ENCODE measurements at regions not wholly inside any gene's neighbourhood (a gene's known extent, or its start where the extent isn't known, plus 50 kb on each side); places are given as distances from the start of the nearest gene placed in this dataset.

- Histone ChIP-seq H3K9me3 (ENCODE audit: control insufficient read depth, insufficient read depth, low read length) (no peaks in the 10 kb centered on the region), H3K36me3 (ENCODE audit: insufficient read depth, low read length) (no peaks in the 10 kb centered on the region), H3K4me1 (ENCODE audit: insufficient read depth, low read length) (peaks cover 14% of the 10 kb centered on the region; the same call in 1 of the 2 replicates), H3K9ac (ENCODE audit: low read depth, low read length) (no peak overlapping the region)
These were observed 555.2 kb downstream of the OMA1 start for GRCh38 chr1:57991289-57991688.

GRCh38 chr1:57989877-57990276 lies 556.6 kb downstream of the OMA1 start:
- Histone ChIP-seq H3K9ac (ENCODE audit: low read depth, low read length) (no peak overlapping the region), H3K4me1 (ENCODE audit: insufficient read depth, low read length) (peaks cover 14% of the 10 kb centered on the region; the same call in 1 of the 2 replicates), H3K9me3 (ENCODE audit: control insufficient read depth, insufficient read depth, low read length) (no peaks in the 10 kb centered on the region), H3K36me3 (ENCODE audit: insufficient read depth, low read length) (no peaks in the 10 kb centered on the region)

- H3K36me3 ChIP-seq (ENCODE audit: insufficient read depth, low read length): no peaks in the 10 kb centered on the region
- no peaks in the 10 kb centered on the region for H3K9me3 ChIP-seq (ENCODE audit: control insufficient read depth, insufficient read depth, low read length)
- no peak overlapping the region for H3K9ac ChIP-seq (ENCODE audit: low read depth, low read length)
- H3K4me1 ChIP-seq (ENCODE audit: insufficient read depth, low read length): peaks cover 26% of the 10 kb centered on the region
These were observed 559.0 kb downstream of the OMA1 start for GRCh38 chr1:57987523-57987922.

- Histone ChIP-seq H3K36me3 (ENCODE audit: insufficient read depth, low read length) (no peaks in the 10 kb centered on the region), H3K4me1 (ENCODE audit: insufficient read depth, low read length) (peaks cover 26% of the 10 kb centered on the region), H3K9ac (ENCODE audit: low read depth, low read length) (no peak overlapping the region), H3K9me3 (ENCODE audit: control insufficient read depth, insufficient read depth, low read length) (no peaks in the 10 kb centered on the region)
These were observed 560.1 kb downstream of the OMA1 start for GRCh38 chr1:57986432-57986831.

- H3K4me1 ChIP-seq (ENCODE audit: insufficient read depth, low read length): peaks cover 26% of the 10 kb centered on the region
- H3K36me3 ChIP-seq (ENCODE audit: insufficient read depth, low read length): no peaks in the 10 kb centered on the region
- no peak overlapping the region for H3K9ac ChIP-seq (ENCODE audit: low read depth, low read length)
- no peaks in the 10 kb centered on the region for H3K9me3 ChIP-seq (ENCODE audit: control insufficient read depth, insufficient read depth, low read length)
These were observed 560.4 kb upstream of the DAB1 start for GRCh38 chr1:57984277-57984676.

- H3K9ac ChIP-seq (ENCODE audit: low read depth, low read length): no peak overlapping the region
- no peaks in the 10 kb centered on the region for H3K9me3 ChIP-seq (ENCODE audit: control insufficient read depth, insufficient read depth, low read length)
- peaks cover 24% of the 10 kb centered on the region for H3K4me1 ChIP-seq (ENCODE audit: insufficient read depth, low read length)
- no peaks in the 10 kb centered on the region for H3K36me3 ChIP-seq (ENCODE audit: insufficient read depth, low read length)
These were observed 559.6 kb upstream of the DAB1 start for GRCh38 chr1:57983441-57983840.

GRCh38 chr1:57982852-57983251 lies 559.0 kb upstream of the DAB1 start:
- H3K36me3 ChIP-seq (ENCODE audit: insufficient read depth, low read length): no peaks in the 10 kb centered on the region
- no peak overlapping the region for H3K9ac ChIP-seq (ENCODE audit: low read depth, low read length)
- H3K9me3 ChIP-seq (ENCODE audit: control insufficient read depth, insufficient read depth, low read length): no peaks in the 10 kb centered on the region

GRCh38 chr1:57976216-57976615 lies 552.4 kb upstream of the DAB1 start:
- H3K36me3 ChIP-seq (ENCODE audit: insufficient read depth, low read length): no peaks in the 10 kb centered on the region
- peaks cover 7% of the 10 kb centered on the region; the same call in 1 of the 2 replicates for H3K9me3 ChIP-seq (ENCODE audit: control insufficient read depth, insufficient read depth, low read length)
- no peaks in the 10 kb centered on the region for H3K4me1 ChIP-seq (ENCODE audit: insufficient read depth, low read length)
- H3K9ac ChIP-seq (ENCODE audit: low read depth, low read length): no peak overlapping the region

More at GRCh38 chr1:57982852-57983251, 559.0 kb upstream of the DAB1 start:
- peaks cover 20% of the 10 kb centered on the region for H3K4me1 ChIP-seq (ENCODE audit: insufficient read depth, low read length)

- H3K9ac ChIP-seq (ENCODE audit: low read depth, low read length): no peak overlapping the region
- peaks cover 13% of the 10 kb centered on the region; the same call in 1 of the 2 replicates for H3K4me1 ChIP-seq (ENCODE audit: insufficient read depth, low read length)
- no peaks in the 10 kb centered on the region for H3K9me3 ChIP-seq (ENCODE audit: control insufficient read depth, insufficient read depth, low read length)
- no peaks in the 10 kb centered on the region for H3K36me3 ChIP-seq (ENCODE audit: insufficient read depth, low read length)
These were observed 544.5 kb upstream of the DAB1 start for GRCh38 chr1:57968321-57968720.

GRCh38 chr1:57966751-57967406 lies 543.0 kb upstream of the DAB1 start:
- H3K9ac ChIP-seq (ENCODE audit: low read depth, low read length): no peak overlapping the region
- no peaks in the 10 kb centered on the region for H3K36me3 ChIP-seq (ENCODE audit: insufficient read depth, low read length)
- no peaks in the 10 kb centered on the region for H3K9me3 ChIP-seq (ENCODE audit: control insufficient read depth, insufficient read depth, low read length)
- peaks cover 13% of the 10 kb centered on the region; the same call in 1 of the 2 replicates for H3K4me1 ChIP-seq (ENCODE audit: insufficient read depth, low read length)

- no peaks in the 10 kb centered on the region for H3K36me3 ChIP-seq (ENCODE audit: insufficient read depth, low read length)
- no peak overlapping the region for H3K9ac ChIP-seq (ENCODE audit: low read depth, low read length)
- peaks cover 13% of the 10 kb centered on the region; the same call in 1 of the 2 replicates for H3K4me1 ChIP-seq (ENCODE audit: insufficient read depth, low read length)
- no peaks in the 10 kb centered on the region for H3K9me3 ChIP-seq (ENCODE audit: control insufficient read depth, insufficient read depth, low read length)
These were observed 542.5 kb upstream of the DAB1 start for GRCh38 chr1:57966340-57966739.

GRCh38 chr1:57963581-57963980 lies 539.7 kb upstream of the DAB1 start:
- H3K36me3 ChIP-seq (ENCODE audit: insufficient read depth, low read length): no peaks in the 10 kb centered on the region
- H3K9me3 ChIP-seq (ENCODE audit: control insufficient read depth, insufficient read depth, low read length): no peaks in the 10 kb centered on the region
- 0 out of 2 replicates have a peak, but pooled peaks cover 6% of the 10 kb centered on the region for H3K4me1 ChIP-seq (ENCODE audit: insufficient read depth, low read length)
- H3K9ac ChIP-seq (ENCODE audit: low read depth, low read length): no peak overlapping the region

- H3K9me3 ChIP-seq (ENCODE audit: control insufficient read depth, insufficient read depth, low read length): no peaks in the 10 kb centered on the region
- H3K9ac ChIP-seq (ENCODE audit: low read depth, low read length): no peak overlapping the region
- H3K36me3 ChIP-seq (ENCODE audit: insufficient read depth, low read length): no peaks in the 10 kb centered on the region
- H3K4me1 ChIP-seq (ENCODE audit: insufficient read depth, low read length): no peaks in the 10 kb centered on the region
These were observed 535.8 kb upstream of the DAB1 start for GRCh38 chr1:57959531-57960241.

- no peaks in the 10 kb centered on the region for H3K4me1 ChIP-seq (ENCODE audit: insufficient read depth, low read length)
- H3K36me3 ChIP-seq (ENCODE audit: insufficient read depth, low read length): no peaks in the 10 kb centered on the region
- no peak overlapping the region for H3K9ac ChIP-seq (ENCODE audit: low read depth, low read length)
- no peaks in the 10 kb centered on the region for H3K9me3 ChIP-seq (ENCODE audit: control insufficient read depth, insufficient read depth, low read length)
These were observed 533.7 kb upstream of the DAB1 start for GRCh38 chr1:57957576-57957975.

- H3K9me3 ChIP-seq (ENCODE audit: control insufficient read depth, insufficient read depth, low read length): no peaks in the 10 kb centered on the region
- no peaks in the 10 kb centered on the region for H3K36me3 ChIP-seq (ENCODE audit: insufficient read depth, low read length)
These were observed 527.5 kb upstream of the DAB1 start for GRCh38 chr1:57951390-57951789.

More at GRCh38 chr1:57951390-57951789, 527.5 kb upstream of the DAB1 start:
- no peak overlapping the region for H3K9ac ChIP-seq (ENCODE audit: low read depth, low read length)
- H3K4me1 ChIP-seq (ENCODE audit: insufficient read depth, low read length): no peaks in the 10 kb centered on the region

Data from ES-I3 (cell line).